H9 (cell line): ENCODE measurements at regions not wholly inside any gene's neighbourhood (a gene's known extent, or its start where the extent isn't known, plus 50 kb on each side); places are given as distances from the start of the nearest gene placed in this dataset.

ENCODE experiments used
- DNase-seq: peaks from one replicate; pipeline ENCODE4 v3.0.0-alpha.2; 2017
- H2AFZ ChIP-seq: one replicate; pipeline ENCODE4 v1.6.1; 2013; ENCODE audit warnings: mild to moderate bottlenecking, low read length, control low read depth, moderate library complexity
- H2AK5ac ChIP-seq: 2 replicates; pipeline ENCODE4 v1.6.1; 2013; ENCODE audit warnings: low read length, control low read depth, mixed read lengths; ENCODE audit not compliant: insufficient read length
- H2BK120ac ChIP-seq: one replicate; pipeline ENCODE4 v1.6.1; 2013; ENCODE audit warnings: low read depth, mild to moderate bottlenecking, low read length, control low read depth, inconsistent platforms; ENCODE audit not compliant: poor library complexity, severe bottlenecking
- H2BK12ac ChIP-seq: 2 replicates; pipeline ENCODE4 v1.6.1; 2013; ENCODE audit warnings: low read length, control low read depth, mixed read lengths, low read depth; ENCODE audit not compliant: insufficient read length
- H2BK15ac ChIP-seq: 2 replicates; pipeline ENCODE4 v1.6.1; 2013; ENCODE audit warnings: low read depth, low read length, control low read depth
- H2BK20ac ChIP-seq: one replicate; pipeline ENCODE4 v1.6.1; 2013; ENCODE audit warnings: low read depth, mild to moderate bottlenecking, low read length, control low read depth, inconsistent platforms; ENCODE audit not compliant: poor library complexity, severe bottlenecking
- H2BK5ac ChIP-seq: 2 replicates; pipeline ENCODE4 v1.6.1; 2013; ENCODE audit warnings: low read length, control low read depth, mixed read lengths; ENCODE audit not compliant: insufficient read length
- H3K14ac ChIP-seq: 2 replicates; pipeline ENCODE4 v1.6.1; 2013; ENCODE audit warnings: low read length, control low read depth; ENCODE audit not compliant: insufficient read depth
- H3K18ac ChIP-seq: 2 replicates; pipeline ENCODE4 v1.6.1; 2013; ENCODE audit warnings: low read depth, mild to moderate bottlenecking, mixed read lengths, low read length, control low read depth; ENCODE audit not compliant: insufficient read length
- H3K23ac ChIP-seq: 2 replicates; pipeline ENCODE4 v1.6.1; 2013; ENCODE audit warnings: low read length, control low read depth, mixed read lengths, low read depth; ENCODE audit not compliant: insufficient read length
- H3K23me2 ChIP-seq: 2 replicates; pipeline ENCODE4 v1.6.1; 2013; ENCODE audit warnings: low read depth, mild to moderate bottlenecking, mixed read lengths, low read length, control low read depth; ENCODE audit not compliant: insufficient read length, poor library complexity, severe bottlenecking
- H3K27ac ChIP-seq: 2 replicates; pipeline ENCODE4 v1.5.1; 2013; ENCODE audit warnings: low read length, control low read depth, mixed read lengths, low read depth; ENCODE audit not compliant: insufficient read length
- H3K27me3 ChIP-seq: 2 replicates; pipeline ENCODE4 v1.6.1; 2013; ENCODE audit warnings: low read length, control low read depth, inconsistent platforms; ENCODE audit not compliant: insufficient read depth
- H3K4ac ChIP-seq: 2 replicates; pipeline ENCODE4 v1.6.1; 2013; ENCODE audit warnings: low read depth, mild to moderate bottlenecking, control low read depth, inconsistent platforms, low read length, moderate library complexity
- H3K4me1 ChIP-seq: 2 replicates; pipeline ENCODE4 v1.6.1; 2013; ENCODE audit warnings: low read length, control low read depth, inconsistent platforms; ENCODE audit not compliant: insufficient read depth
- H3K4me2 ChIP-seq: 2 replicates; pipeline ENCODE4 v1.6.1; 2013; ENCODE audit warnings: low read length, control low read depth, mixed read lengths; ENCODE audit not compliant: insufficient read length, insufficient read depth
- H3K56ac ChIP-seq: 2 replicates; pipeline ENCODE4 v1.6.1; 2013; ENCODE audit warnings: low read depth, mild to moderate bottlenecking, mixed read lengths, low read length, control low read depth; ENCODE audit not compliant: insufficient read length
- H3K79me1 ChIP-seq: 2 replicates; pipeline ENCODE4 v1.6.1; 2013; ENCODE audit warnings: low read depth, mild to moderate bottlenecking, moderate library complexity, low read length, control low read depth, inconsistent platforms; ENCODE audit not compliant: insufficient read depth, poor library complexity, severe bottlenecking
- H3K79me2 ChIP-seq: 2 replicates; pipeline ENCODE4 v1.6.1; 2013; ENCODE audit warnings: low read length, control low read depth, inconsistent platforms; ENCODE audit not compliant: insufficient read depth
- H3K9ac ChIP-seq: 2 replicates; pipeline ENCODE4 v1.6.1; 2013; ENCODE audit warnings: low read length, control low read depth, mixed read lengths; ENCODE audit not compliant: insufficient read length; ENCODE audit errors: extremely low read depth
- H3K9me3 ChIP-seq: one replicate; pipeline ENCODE4 v1.6.1; 2013; ENCODE audit warnings: low read depth, low read length, inconsistent platforms; ENCODE audit not compliant: control insufficient read depth
- H3T11ph ChIP-seq: one replicate; pipeline ENCODE4 v1.6.1; 2013; ENCODE audit warnings: mild to moderate bottlenecking, low read length, control low read depth, inconsistent platforms
- H4K20me1 ChIP-seq: one replicate; pipeline ENCODE4 v1.6.1; 2013; ENCODE audit not compliant: control insufficient read depth, insufficient read length, insufficient read depth
- H4K5ac ChIP-seq: 2 replicates; pipeline ENCODE4 v1.6.1; 2013; ENCODE audit warnings: low read depth, mild to moderate bottlenecking, mixed read lengths, low read length, control low read depth; ENCODE audit not compliant: insufficient read length
- H4K8ac ChIP-seq: replicated peaks from 2 replicates; pipeline ENCODE4 v1.6.1; 2013; ENCODE audit warnings: low read length, control low read depth, mixed read lengths, low read depth; ENCODE audit not compliant: insufficient read length
- H4K91ac ChIP-seq: 2 replicates; pipeline ENCODE4 v1.6.1; 2013; ENCODE audit warnings: low read depth, mild to moderate bottlenecking, moderate library complexity, mixed read lengths, low read length, control low read depth; ENCODE audit not compliant: insufficient read length
- H3K27ac Mint-ChIP-seq, 3 experiments: 2 replicates in 2 of 3; 3 replicates in 1 of 3; pipeline ENCODE4 v1.8.0; 2020 to 2021; ENCODE audit warnings: mixed read lengths in 3 of 3, mild to moderate bottlenecking in 1 of 3, moderate library complexity in 1 of 3
- H3K27me3 Mint-ChIP-seq: 2 replicates; pipeline ENCODE4 v1.8.0; 2021; ENCODE audit warnings: low read depth, mild to moderate bottlenecking, moderate library complexity, mixed read lengths
- H3K36me3 Mint-ChIP-seq, 3 experiments: 2 replicates in 2 of 3; 3 replicates in 1 of 3; pipeline ENCODE4 v1.8.0; 2020 to 2021; ENCODE audit warnings: low read depth in 3 of 3, mixed read lengths in 3 of 3; ENCODE audit not compliant: insufficient read depth in 1 of 3
- H3K4me1 Mint-ChIP-seq, 2 experiments: 2 replicates each; pipeline ENCODE4 v1.8.0; 2020; ENCODE audit warnings: mixed read lengths in 2 of 2
- H3K4me3 Mint-ChIP-seq, 2 experiments: 2 replicates in 1 of 2; 3 replicates in 1 of 2; pipeline ENCODE4 v1.8.0; 2020 to 2021; ENCODE audit warnings: mild to moderate bottlenecking in 2 of 2, mixed read lengths in 2 of 2, moderate library complexity in 1 of 2
- H3K9me3 Mint-ChIP-seq, 2 experiments: 2 replicates in 1 of 2; 3 replicates in 1 of 2; pipeline ENCODE4 v1.8.0; 2020; ENCODE audit warnings: mild to moderate bottlenecking in 2 of 2, mixed read lengths in 2 of 2, moderate library complexity in 1 of 2
- WGBS: extraction: QIAGEN DNeasy Blood & Tissue Kit; methylation state at CpG from one replicate; pipeline ENCODE4 v1.1.7; 2013; ENCODE audit warnings: missing lambda C conversion rate, low lambda C conversion rate, mixed read lengths; ENCODE audit not compliant: insufficient read length; ENCODE audit errors: extremely low coverage; 5-methylcytosine and 5-hydroxymethylcytosine counted together
- TF ChIP-seq, protein P1 (sequence below): fragments of 200-600 bp; sonication (generic); conservative IDR thresholded peaks from 3 replicates; pipeline ENCODE4 v1.8.0; 2021; ENCODE audit warnings: antibody characterized with exemption, mild to moderate bottlenecking

DNA sequence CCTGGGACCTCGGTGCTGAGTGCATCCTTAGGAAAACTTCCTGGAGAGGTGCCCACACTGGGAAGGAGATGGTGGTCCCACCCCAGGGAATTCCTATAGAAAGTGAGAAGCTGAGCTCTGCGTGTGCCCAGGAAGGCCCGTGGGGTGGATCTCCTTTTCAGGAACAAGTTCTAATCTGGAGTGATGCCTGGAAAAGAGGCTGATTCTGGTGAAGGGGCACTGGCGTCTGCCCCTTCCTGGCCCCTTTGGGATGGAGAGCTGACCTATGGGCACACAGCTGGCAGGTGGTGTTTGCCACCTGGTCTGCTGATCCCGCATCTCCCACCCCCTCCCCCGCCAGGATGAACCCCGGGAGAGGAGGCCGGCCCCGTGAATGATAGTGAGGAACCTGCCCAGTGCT is 142.0 kb upstream of the RTL1 start:
- no peaks in the 10 kb centered on the region for H3K79me1 ChIP-seq
- H2BK20ac ChIP-seq, result no peak overlapping the region
- H3K27ac Mint-ChIP-seq, result no peak overlapping the region
- H3K79me2 ChIP-seq, result no peaks in the 10 kb centered on the region
- no peaks in the 10 kb centered on the region for H3K23me2 ChIP-seq
- peaks cover 0 to 1% of the 10 kb centered on the region in 2 experiments; a peak in 1 of 4 replicates for H3K4me1 Mint-ChIP-seq
- no peak overlapping the region for H3K23ac ChIP-seq
- H3T11ph ChIP-seq, result no peak overlapping the region
- H3K9me3 ChIP-seq, result no peaks in the 10 kb centered on the region
- no peak overlapping the region for H2BK5ac ChIP-seq
- H3K18ac ChIP-seq, result no peak overlapping the region
- H4K5ac ChIP-seq, result no peak overlapping the region
- no peak overlapping the region for H3K9ac ChIP-seq
- H2BK120ac ChIP-seq, result no peak overlapping the region
- no CpG with 5 or more reads among the region's 9 CpGs for WGBS
- H2AFZ ChIP-seq, result no peak overlapping the region
- TF ChIP-seq, protein P1, sequence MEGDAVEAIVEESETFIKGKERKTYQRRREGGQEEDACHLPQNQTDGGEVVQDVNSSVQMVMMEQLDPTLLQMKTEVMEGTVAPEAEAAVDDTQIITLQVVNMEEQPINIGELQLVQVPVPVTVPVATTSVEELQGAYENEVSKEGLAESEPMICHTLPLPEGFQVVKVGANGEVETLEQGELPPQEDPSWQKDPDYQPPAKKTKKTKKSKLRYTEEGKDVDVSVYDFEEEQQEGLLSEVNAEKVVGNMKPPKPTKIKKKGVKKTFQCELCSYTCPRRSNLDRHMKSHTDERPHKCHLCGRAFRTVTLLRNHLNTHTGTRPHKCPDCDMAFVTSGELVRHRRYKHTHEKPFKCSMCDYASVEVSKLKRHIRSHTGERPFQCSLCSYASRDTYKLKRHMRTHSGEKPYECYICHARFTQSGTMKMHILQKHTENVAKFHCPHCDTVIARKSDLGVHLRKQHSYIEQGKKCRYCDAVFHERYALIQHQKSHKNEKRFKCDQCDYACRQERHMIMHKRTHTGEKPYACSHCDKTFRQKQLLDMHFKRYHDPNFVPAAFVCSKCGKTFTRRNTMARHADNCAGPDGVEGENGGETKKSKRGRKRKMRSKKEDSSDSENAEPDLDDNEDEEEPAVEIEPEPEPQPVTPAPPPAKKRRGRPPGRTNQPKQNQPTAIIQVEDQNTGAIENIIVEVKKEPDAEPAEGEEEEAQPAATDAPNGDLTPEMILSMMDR, result no peak
- no peaks in the 10 kb centered on the region for H3K4me1 ChIP-seq
- H3K4me2 ChIP-seq, result no peak overlapping the region
- DNase-seq, result no peak
- H3K27me3 Mint-ChIP-seq, result peaks cover 19% of the 10 kb centered on the region
- H4K91ac ChIP-seq, result no peak overlapping the region
- no peak overlapping the region for H2AK5ac ChIP-seq
- H3K9me3 Mint-ChIP-seq, result peaks cover 7 to 9% of the 10 kb centered on the region in 2 experiments; a peak in 4 of 5 replicates
- no peak overlapping the region for H3K4me3 Mint-ChIP-seq
- peaks cover 0 to 5% (median 0%) of the 10 kb centered on the region in 3 experiments; a peak in 1 of 7 replicates for H3K36me3 Mint-ChIP-seq
- no peak overlapping the region for H2BK12ac ChIP-seq
- H4K20me1 ChIP-seq, result no peaks in the 10 kb centered on the region
- no peak overlapping the region for H3K14ac ChIP-seq
- H4K8ac ChIP-seq, result no peak overlapping the region
- H3K56ac ChIP-seq, result no peak overlapping the region
- H3K27ac ChIP-seq, result no peak overlapping the region
- H3K4ac ChIP-seq, result no peak overlapping the region
- H3K27me3 ChIP-seq, result no peaks in the 10 kb centered on the region
- H2BK15ac ChIP-seq, result no peak overlapping the region
